ENCODE measurements at regions not wholly inside any gene's neighbourhood (a gene's known extent, or its start where the extent isn't known, plus 50 kb on each side); places are given as distances from the start of the nearest gene placed in this dataset.
"Not testable (repeated sequence)": the region's sequence is repeated elsewhere in the genome, so short reads cannot be mapped to it uniquely, and the experiment has no call there.

DNA sequence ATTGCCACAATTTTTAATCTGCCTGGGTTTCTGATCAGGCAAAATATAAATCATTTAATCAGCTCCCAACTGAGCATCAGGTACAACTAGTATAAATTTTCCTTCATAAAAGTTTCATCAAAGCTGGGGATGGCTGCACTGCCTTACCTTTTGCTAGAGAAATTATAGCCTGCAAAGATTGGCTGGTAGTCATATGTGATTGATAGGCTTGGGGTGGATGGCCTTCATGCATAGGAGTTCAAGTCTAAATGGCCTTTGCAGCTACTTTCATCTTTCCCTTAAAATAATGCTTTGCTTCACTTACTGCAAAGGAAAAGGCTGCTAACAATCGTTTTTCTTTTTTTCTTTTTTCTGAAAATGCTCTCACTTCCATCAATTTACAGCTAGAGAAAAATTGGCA is 739.7 kb downstream of the CENPC start:
- DNase-seq, result no peak

- no peak for DNase-seq
These were observed 740.3 kb downstream of the CENPC start for GRCh38 chr4:66804979-66805378.

GRCh38 chr4:66797608-66798007 is 747.7 kb downstream of the CENPC start:
- DNase-seq, result no peak

DNA sequence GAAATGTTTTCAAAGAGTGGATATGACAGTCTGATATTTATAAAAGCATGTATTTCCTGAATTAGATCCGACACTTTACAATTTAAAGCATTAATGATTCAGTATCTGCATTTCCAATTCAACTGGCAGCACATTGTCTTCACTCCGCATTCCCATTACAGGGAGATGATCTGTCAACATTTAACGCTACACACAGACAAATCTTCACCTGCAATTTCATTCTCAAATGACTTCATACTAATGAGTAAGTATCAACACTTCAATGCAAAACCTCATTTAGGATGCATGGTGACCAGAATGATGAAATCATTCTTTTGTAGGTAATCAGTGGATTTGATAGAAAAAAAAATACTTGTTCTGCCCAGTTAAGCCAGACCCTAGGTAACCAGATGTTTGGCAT is 749.6 kb downstream of the CENPC start:
- DNase-seq, result no peak

DNA sequence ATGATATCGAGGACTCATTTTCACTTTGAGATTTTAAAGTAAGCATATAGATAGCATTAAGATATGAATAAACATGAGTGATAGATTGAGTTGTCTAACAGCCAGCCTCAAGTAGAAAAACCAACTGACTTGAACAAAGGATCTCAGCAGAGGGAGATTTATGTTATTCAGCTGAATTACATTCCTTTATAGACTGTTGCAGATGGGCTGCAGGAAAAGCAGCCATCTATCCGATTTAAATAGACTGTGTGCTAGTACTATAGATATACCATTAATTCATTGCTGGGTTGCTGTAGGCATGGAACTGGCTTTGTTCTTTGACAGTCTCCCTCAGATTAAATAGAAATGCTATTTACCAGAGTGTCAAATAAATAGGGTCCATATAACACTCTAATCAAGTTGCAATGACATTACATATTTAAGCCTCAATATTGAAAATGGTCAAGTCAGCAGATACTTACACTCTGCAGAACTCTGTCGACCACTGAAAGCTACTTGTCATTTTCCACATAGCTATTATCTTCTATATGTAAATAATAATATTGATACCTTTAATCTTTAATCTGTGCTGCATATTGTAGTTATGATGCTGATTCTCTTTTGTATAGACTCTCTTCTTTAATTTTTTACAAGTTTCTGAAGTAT is 750.8 kb downstream of the CENPC start:
- DNase-seq, result no peak

- no peak for DNase-seq
These were observed 753.6 kb downstream of the CENPC start for GRCh38 chr4:66791686-66792085.

DNA sequence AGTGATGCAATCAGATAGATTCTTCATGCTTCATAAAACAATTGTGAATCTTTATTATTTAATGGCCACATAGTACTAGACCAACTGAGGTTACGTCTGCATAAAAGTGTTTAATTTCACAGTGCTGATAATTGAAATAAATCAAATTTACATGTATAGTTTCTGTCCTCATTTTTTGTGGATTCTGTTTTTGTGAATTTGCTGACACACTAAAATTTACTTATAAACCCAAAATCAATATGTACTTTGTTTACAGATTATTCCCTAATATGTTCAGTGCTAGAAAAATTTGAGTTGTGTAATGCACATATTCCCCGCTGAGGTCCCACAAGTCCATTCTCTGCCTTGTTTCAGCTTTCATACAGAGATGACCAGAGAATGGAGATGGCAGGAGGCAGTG is 759.8 kb downstream of the CENPC start:
- DNase-seq, result no peak

- DNase-seq, result not testable (repeated sequence)
These were observed 762.6 kb downstream of the CENPC start for GRCh38 chr4:66782751-66783150.

GRCh38 chr4:66777097-66777496 is 768.2 kb downstream of the CENPC start:
- DNase-seq, result no peak

DNA sequence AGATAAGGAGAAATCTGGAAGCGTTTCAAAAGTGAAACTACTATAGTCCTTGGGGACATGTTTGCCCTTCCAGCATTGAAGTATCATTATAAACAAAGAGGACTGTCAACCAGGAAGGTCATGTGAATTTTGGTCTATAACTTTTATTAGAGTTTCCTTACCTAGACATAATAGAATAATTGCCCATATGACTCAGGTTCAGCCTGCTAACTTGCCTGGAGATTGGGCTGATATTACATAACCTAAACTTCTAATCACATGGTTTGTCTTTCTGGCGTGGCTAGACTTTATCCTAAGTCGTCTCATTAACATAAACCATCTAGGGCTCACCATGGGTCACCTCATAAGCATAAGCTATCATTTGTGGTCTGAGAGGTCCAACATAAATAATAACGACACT is 775.9 kb downstream of the CENPC start:
- DNase-seq, result peak; percentile 11

DNA sequence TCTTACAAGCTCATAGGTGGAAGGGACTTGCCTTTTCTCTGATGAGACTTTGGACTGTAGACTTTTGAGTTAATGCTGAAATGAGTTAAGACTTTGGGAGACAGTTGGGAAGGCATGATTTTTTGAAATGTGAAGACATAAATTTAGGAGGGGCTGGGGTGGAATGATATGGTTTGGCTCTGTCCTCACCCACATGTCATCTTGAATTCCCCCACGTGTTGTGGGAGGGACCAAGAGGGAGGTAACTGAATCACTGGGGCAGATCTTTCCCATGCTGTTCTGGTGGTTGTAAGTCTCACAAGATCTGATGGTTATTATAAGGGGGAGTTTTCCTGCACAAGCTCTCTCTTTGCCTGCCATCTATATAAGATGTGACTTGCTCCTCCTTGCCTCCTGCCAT is 777.9 kb downstream of the CENPC start:
- no peak for DNase-seq

- DNase-seq, result no peak
These were observed 778.7 kb downstream of the CENPC start for GRCh38 chr4:66766557-66766956.

GRCh38 chr4:66750273-66750672 is 795.0 kb downstream of the CENPC start:
- DNase-seq, result no peak

DNA sequence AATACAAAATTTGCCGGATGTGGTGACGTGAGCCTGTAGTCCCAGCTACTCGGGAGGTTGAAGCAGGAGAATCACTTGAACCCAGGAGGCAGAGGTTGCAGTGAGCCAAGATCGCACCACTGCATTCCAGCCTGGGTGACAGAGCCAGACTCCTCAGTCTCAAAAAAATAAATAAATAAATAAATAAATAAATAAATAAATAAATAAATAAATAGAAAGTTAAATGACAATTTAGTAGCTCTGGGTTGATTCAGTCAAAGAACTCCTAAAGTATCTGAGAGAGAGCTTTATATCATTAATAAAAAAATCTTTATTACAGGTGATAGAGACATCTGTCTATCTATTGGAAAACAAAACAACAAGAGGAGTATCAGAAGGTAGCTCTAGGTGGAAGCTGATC is 798.4 kb downstream of the CENPC start:
- DNase-seq, result not testable (repeated sequence)

GRCh38 chr4:66741081-66741480 is 804.2 kb downstream of the CENPC start:
- no peak for DNase-seq

- no peak for DNase-seq
These were observed 808.7 kb downstream of the CENPC start for GRCh38 chr4:66736606-66737005.

- DNase-seq, result no peak
These were observed 817.0 kb downstream of the CENPC start for GRCh38 chr4:66728280-66728679.

GRCh38 chr4:66712301-66712921 is 832.9 kb downstream of the CENPC start:
- not testable (repeated sequence) for DNase-seq

- DNase-seq, result no peak
These were observed 841.1 kb downstream of the CENPC start for GRCh38 chr4:66704243-66704642.

GRCh38 chr4:66694739-66695138 is 850.6 kb downstream of the CENPC start:
- no peak for DNase-seq

DNA sequence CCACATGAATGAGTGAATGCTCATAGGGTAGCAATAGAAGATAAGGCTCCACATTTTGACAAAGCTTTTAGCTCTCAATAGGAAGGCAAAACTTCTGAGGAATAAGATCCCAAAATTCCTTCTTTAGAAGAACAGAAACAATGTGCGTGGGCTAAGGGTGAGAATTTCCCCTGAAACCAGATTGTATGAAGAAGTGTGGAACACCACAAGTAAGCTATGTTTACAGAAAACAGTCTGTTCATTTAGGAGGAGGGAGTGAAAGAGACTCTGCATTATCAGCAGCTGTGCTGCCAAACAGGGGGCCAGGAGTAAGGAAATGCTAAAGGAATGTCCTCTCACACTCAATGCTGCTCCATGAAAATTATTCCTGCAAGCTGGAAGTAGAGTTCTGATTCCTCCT is 851.6 kb downstream of the CENPC start:
- no peak for DNase-seq

DNA sequence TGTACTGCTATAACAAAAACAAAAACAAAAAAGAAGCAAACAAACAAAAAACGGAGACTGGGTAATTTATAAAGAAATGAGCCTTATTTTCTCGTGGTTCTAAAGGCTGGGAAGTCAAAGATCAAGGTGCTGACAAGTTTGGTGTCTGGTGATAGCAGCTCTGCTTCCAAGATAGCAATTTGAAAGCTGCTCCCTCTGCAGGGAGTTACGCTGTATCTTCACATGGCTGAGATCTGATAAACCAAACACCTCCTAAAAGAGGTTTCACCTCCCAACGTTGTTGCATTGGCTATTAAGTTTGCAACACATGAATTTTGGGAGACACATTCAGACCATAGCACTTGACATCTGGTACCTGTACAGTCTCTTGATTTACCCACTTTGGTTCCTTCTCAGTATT is 854.2 kb downstream of the CENPC start:
- DNase-seq, result no peak

GRCh38 chr4:66688674-66689073 is 856.6 kb downstream of the CENPC start:
- DNase-seq, result peak; percentile 62

GRCh38 chr4:66687459-66687858 is 857.8 kb downstream of the CENPC start:
- DNase-seq, result no peak

DNA sequence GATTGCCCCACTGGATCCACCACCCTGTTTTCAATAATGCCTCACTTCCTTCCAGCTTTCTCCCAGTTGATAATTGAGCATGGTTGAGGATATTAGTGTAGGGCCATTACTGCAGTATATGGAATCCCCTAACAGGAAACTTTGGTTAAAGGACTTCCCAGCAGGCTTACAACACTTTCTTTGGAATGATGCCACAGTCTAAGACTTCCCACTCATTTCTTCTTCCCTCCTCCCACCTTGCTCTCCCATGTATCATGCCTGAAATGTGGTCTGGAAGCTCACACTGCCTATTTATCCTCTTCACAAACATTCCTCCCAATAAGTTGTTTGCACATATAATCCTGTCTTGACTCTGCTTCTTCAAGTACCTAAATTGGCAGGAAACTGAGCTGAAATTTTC is 863.3 kb downstream of the CENPC start:
- no peak for DNase-seq
